CD4-positive, alpha-beta T cell treated with Interleukin-17A for 1 hour (primary cell): ENCODE measurements at regions not wholly inside any gene's neighbourhood (a gene's known extent, or its start where the extent isn't known, plus 50 kb on each side); places are given as distances from the start of the nearest gene placed in this dataset.

Source experiments
- DNase-seq: peaks from one replicate; pipeline ENCODE4 v3.0.0-alpha.2; 2020

GRCh38 chr1:234708700-234709395 lies 98.9 kb upstream of the IRF2BP2 start:
- no peak for DNase-seq

GRCh38 chr1:234707641-234708040 lies 97.7 kb upstream of the IRF2BP2 start:
- no peak for DNase-seq

GRCh38 chr1:234706931-234707330 lies 97.0 kb upstream of the IRF2BP2 start:
- no peak for DNase-seq

- no peak for DNase-seq
Observed at GRCh38 chr1:234706199-234706598, 96.2 kb upstream of the IRF2BP2 start.

GRCh38 chr1:234705615-234706014 lies 95.6 kb upstream of the IRF2BP2 start:
- DNase-seq = no peak

- no peak for DNase-seq
Observed at GRCh38 chr1:234704106-234704887, 94.3 kb upstream of the IRF2BP2 start.

- no peak for DNase-seq
Observed at GRCh38 chr1:234702342-234703000, 92.5 kb upstream of the IRF2BP2 start.

- DNase-seq = no peak
Observed at GRCh38 chr1:234701737-234702341, 91.9 kb upstream of the IRF2BP2 start.

GRCh38 chr1:234699795-234700665 lies 90.1 kb upstream of the IRF2BP2 start:
- DNase-seq = peak; percentile 3

GRCh38 chr1:234698686-234699085 lies 88.7 kb upstream of the IRF2BP2 start:
- no peak for DNase-seq

- DNase-seq = no peak
Observed at GRCh38 chr1:234697741-234698140, 87.8 kb upstream of the IRF2BP2 start.

GRCh38 chr1:234697015-234697414 lies 87.0 kb upstream of the IRF2BP2 start:
- DNase-seq = no peak

- no peak for DNase-seq
Observed at GRCh38 chr1:234696148-234696576, 86.2 kb upstream of the IRF2BP2 start.

GRCh38 chr1:234694661-234695060 lies 84.7 kb upstream of the IRF2BP2 start:
- no peak for DNase-seq

- DNase-seq = no peak
Observed at GRCh38 chr1:234692966-234693580, 83.1 kb upstream of the IRF2BP2 start.

GRCh38 chr1:234691567-234691966 lies 81.6 kb upstream of the IRF2BP2 start:
- DNase-seq = peak; percentile 27

GRCh38 chr1:234690872-234691271 lies 80.9 kb upstream of the IRF2BP2 start:
- no peak for DNase-seq

- DNase-seq = no peak
Observed at GRCh38 chr1:234689236-234689635, 79.3 kb upstream of the IRF2BP2 start.

GRCh38 chr1:234687011-234687410 lies 77.0 kb upstream of the IRF2BP2 start:
- DNase-seq = no peak

- DNase-seq = no peak
Observed at GRCh38 chr1:234686035-234686434, 76.1 kb upstream of the IRF2BP2 start.

- DNase-seq = no peak
Observed at GRCh38 chr1:234684856-234685255, 74.9 kb upstream of the IRF2BP2 start.
